HL-60 (cell line): ENCODE measurements at regions not wholly inside any gene's neighbourhood (a gene's known extent, or its start where the extent isn't known, plus 50 kb on each side); places are given as distances from the start of the nearest gene placed in this dataset.

ENCODE experiments used
- DNase-seq, 2 experiments: peaks; one replicate each; pipeline ENCODE4 v3.0.0-alpha.2; 2010 to 2020; ENCODE audit warnings: low read depth in 1 of 2, low spot score in 1 of 2
- H3K27ac ChIP-seq: fragments of 250-450 bp; sonication (Bioruptor Pico); replicated peaks from 2 replicates; pipeline ENCODE4 v1.5.1; 2020; ENCODE audit warnings: mild to moderate bottlenecking, moderate library complexity
- H3K27me3 ChIP-seq: fragments of 250-450 bp; sonication (Bioruptor Pico); 2 replicates; pipeline ENCODE4 v1.5.1; 2021; ENCODE audit warnings: mild to moderate bottlenecking, moderate library complexity; ENCODE audit not compliant: insufficient read depth, poor library complexity, severe bottlenecking
- H3K4me3 ChIP-seq: replicated peaks from 2 replicates; pipeline ENCODE4 v1.5.1; 2011; ENCODE audit warnings: mild to moderate bottlenecking, control low read depth, low read length; ENCODE audit not compliant: insufficient read depth
- GABPA ChIP-seq: IDR thresholded peaks from 2 replicates; pipeline ENCODE4 v1.6.1; 2012; ENCODE audit warnings: low read depth
- POLR2AphosphoS5 ChIP-seq: IDR thresholded peaks from 2 replicates; pipeline ENCODE4 v1.6.1; 2012; ENCODE audit warnings: low read depth
- SPI1 ChIP-seq: IDR thresholded peaks from 2 replicates; pipeline ENCODE4 v1.6.1; 2012; ENCODE audit warnings: low read depth, mild to moderate bottlenecking, borderline replicate concordance
- TF ChIP-seq, protein P1 (sequence below): IDR thresholded peaks from one replicate; pipeline ENCODE4 v1.5.1; 2011; ENCODE audit warnings: low read length, control low read depth, inconsistent platforms; ENCODE audit not compliant: insufficient read depth
- TF ChIP-seq, protein P2 (sequence below): IDR thresholded peaks from 2 replicates; pipeline ENCODE4 v1.6.1; 2012; ENCODE audit warnings: low read depth; ENCODE audit not compliant: insufficient replicate concordance

- no peak for DNase-seq
- no peak overlapping the region for H3K4me3 ChIP-seq
- TF ChIP-seq SPI1 = no peak
- TF ChIP-seq, protein P1, sequence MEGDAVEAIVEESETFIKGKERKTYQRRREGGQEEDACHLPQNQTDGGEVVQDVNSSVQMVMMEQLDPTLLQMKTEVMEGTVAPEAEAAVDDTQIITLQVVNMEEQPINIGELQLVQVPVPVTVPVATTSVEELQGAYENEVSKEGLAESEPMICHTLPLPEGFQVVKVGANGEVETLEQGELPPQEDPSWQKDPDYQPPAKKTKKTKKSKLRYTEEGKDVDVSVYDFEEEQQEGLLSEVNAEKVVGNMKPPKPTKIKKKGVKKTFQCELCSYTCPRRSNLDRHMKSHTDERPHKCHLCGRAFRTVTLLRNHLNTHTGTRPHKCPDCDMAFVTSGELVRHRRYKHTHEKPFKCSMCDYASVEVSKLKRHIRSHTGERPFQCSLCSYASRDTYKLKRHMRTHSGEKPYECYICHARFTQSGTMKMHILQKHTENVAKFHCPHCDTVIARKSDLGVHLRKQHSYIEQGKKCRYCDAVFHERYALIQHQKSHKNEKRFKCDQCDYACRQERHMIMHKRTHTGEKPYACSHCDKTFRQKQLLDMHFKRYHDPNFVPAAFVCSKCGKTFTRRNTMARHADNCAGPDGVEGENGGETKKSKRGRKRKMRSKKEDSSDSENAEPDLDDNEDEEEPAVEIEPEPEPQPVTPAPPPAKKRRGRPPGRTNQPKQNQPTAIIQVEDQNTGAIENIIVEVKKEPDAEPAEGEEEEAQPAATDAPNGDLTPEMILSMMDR = no peak
- TF ChIP-seq GABPA = no peak
- no peak for TF ChIP-seq POLR2AphosphoS5
- TF ChIP-seq, protein P2, sequence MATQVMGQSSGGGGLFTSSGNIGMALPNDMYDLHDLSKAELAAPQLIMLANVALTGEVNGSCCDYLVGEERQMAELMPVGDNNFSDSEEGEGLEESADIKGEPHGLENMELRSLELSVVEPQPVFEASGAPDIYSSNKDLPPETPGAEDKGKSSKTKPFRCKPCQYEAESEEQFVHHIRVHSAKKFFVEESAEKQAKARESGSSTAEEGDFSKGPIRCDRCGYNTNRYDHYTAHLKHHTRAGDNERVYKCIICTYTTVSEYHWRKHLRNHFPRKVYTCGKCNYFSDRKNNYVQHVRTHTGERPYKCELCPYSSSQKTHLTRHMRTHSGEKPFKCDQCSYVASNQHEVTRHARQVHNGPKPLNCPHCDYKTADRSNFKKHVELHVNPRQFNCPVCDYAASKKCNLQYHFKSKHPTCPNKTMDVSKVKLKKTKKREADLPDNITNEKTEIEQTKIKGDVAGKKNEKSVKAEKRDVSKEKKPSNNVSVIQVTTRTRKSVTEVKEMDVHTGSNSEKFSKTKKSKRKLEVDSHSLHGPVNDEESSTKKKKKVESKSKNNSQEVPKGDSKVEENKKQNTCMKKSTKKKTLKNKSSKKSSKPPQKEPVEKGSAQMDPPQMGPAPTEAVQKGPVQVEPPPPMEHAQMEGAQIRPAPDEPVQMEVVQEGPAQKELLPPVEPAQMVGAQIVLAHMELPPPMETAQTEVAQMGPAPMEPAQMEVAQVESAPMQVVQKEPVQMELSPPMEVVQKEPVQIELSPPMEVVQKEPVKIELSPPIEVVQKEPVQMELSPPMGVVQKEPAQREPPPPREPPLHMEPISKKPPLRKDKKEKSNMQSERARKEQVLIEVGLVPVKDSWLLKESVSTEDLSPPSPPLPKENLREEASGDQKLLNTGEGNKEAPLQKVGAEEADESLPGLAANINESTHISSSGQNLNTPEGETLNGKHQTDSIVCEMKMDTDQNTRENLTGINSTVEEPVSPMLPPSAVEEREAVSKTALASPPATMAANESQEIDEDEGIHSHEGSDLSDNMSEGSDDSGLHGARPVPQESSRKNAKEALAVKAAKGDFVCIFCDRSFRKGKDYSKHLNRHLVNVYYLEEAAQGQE = no peak
- no peaks in the 10 kb centered on the region for H3K27me3 ChIP-seq
- H3K27ac ChIP-seq = no peak overlapping the region
Observed at GRCh38 chr6:6980999-6981597, 126.7 kb upstream of the RREB1 start.

- TF ChIP-seq POLR2AphosphoS5 = no peak
- no peak for TF ChIP-seq GABPA
- TF ChIP-seq, protein P2 = no peak
- no peak for TF ChIP-seq SPI1
- TF ChIP-seq, protein P1 = no peak
- DNase-seq = no peak
- no peak overlapping the region for H3K4me3 ChIP-seq
- no peaks in the 10 kb centered on the region for H3K27me3 ChIP-seq
- no peak overlapping the region for H3K27ac ChIP-seq
Observed at GRCh38 chr6:6981681-6982322, 126.0 kb upstream of the RREB1 start.

DNA sequence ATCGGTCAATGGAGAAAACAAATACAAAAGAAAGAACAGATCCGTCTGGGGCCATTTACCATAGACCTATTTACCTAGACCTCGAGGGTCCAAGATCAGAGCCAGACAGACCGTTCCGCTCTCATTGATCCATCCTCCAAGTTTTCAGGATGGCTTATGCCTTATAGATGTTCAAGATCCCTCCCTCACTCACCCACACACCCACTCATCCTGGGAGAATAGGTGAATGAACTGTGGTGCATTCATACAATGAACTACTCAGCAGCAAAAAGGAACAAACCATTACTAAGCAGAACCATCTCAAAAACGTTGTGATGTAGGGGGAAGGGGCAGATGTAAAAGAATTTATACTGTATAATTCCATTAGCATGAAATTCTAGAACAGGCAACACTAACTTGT lies 125.1 kb upstream of the RREB1 start:
- DNase-seq = no peak
- Histone ChIP-seq H3K27ac (no peak overlapping the region), H3K27me3 (no peaks in the 10 kb centered on the region), H3K4me3 (no peak overlapping the region)
- TF ChIP-seq, protein P2 = no peak
- TF ChIP-seq GABPA (no peak), POLR2AphosphoS5 (no peak), SPI1 (no peak)
- TF ChIP-seq, protein P1 = no peak
